GM20000 (cell line): ENCODE measurements at regions not wholly inside any gene's neighbourhood (a gene's known extent, or its start where the extent isn't known, plus 50 kb on each side); places are given as distances from the start of the nearest gene placed in this dataset.
"Not testable (repeated sequence)": the region's sequence is repeated elsewhere in the genome, so short reads cannot be mapped to it uniquely, and the experiment has no call there.

Source experiments
- DNase-seq: peaks from one replicate; pipeline ENCODE4 v3.0.0; 2012; ENCODE audit warnings: low spot score
- TF ChIP-seq, protein P1 (sequence below): IDR thresholded peaks from 2 replicates; pipeline ENCODE4 v1.5.1; 2012; ENCODE audit warnings: mild to moderate bottlenecking, control low read depth; ENCODE audit errors: extremely low read depth, missing control alignments

DNA sequence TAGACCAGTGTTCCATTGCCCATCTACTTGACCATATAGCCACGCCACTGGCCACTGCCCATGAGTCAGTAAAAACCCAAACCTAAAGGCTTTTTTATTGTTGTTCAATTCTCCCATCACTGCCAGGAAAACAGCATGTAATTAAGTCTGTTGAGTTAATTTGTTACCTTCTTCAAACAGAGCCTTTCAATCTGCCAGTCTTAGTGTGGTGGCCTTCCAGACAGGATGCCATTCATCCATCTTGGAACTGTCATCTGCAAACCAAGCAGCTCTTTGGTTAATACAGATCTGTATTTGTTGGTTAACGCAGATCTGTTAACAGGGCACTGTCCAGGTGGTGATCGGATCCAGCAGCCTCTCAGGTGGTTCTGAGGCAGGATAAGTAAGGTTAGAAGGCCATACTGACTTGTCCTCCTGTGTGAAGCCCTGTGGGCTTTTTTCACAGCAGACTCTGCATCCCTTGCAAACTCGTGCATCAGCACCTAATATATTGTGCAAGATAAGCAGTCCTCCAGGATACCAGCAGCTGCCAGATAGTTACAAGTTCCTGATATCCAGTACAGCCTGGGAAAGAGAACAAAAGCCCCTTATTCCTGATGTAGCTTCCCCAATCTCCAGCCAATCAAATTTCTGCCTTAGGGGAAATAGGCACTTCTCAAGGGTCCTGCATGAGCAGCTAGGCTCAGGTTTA lies 59.1 kb upstream of the DHRS4 start:
- TF ChIP-seq, protein P1, sequence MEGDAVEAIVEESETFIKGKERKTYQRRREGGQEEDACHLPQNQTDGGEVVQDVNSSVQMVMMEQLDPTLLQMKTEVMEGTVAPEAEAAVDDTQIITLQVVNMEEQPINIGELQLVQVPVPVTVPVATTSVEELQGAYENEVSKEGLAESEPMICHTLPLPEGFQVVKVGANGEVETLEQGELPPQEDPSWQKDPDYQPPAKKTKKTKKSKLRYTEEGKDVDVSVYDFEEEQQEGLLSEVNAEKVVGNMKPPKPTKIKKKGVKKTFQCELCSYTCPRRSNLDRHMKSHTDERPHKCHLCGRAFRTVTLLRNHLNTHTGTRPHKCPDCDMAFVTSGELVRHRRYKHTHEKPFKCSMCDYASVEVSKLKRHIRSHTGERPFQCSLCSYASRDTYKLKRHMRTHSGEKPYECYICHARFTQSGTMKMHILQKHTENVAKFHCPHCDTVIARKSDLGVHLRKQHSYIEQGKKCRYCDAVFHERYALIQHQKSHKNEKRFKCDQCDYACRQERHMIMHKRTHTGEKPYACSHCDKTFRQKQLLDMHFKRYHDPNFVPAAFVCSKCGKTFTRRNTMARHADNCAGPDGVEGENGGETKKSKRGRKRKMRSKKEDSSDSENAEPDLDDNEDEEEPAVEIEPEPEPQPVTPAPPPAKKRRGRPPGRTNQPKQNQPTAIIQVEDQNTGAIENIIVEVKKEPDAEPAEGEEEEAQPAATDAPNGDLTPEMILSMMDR = no peak
- DNase-seq = no peak

DNA sequence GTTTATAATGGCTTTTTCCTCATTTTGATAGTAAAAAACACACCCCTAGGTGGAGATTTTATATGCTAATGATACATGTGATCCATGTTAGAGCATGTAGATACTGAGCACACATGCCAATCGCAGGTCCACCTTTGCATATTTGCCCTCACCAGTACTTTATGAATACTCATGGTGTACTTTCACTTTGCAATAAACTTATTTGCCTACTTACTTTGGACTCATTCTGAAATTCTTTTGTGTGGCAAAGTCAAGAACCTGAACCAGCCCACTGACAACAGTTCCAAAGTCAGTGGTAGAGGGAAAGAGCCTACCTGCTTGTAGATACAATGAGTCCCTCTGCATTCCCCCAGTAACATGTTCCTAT lies 58.5 kb upstream of the DHRS4 start:
- TF ChIP-seq, protein P1 = no peak
- DNase-seq = no peak

DNA sequence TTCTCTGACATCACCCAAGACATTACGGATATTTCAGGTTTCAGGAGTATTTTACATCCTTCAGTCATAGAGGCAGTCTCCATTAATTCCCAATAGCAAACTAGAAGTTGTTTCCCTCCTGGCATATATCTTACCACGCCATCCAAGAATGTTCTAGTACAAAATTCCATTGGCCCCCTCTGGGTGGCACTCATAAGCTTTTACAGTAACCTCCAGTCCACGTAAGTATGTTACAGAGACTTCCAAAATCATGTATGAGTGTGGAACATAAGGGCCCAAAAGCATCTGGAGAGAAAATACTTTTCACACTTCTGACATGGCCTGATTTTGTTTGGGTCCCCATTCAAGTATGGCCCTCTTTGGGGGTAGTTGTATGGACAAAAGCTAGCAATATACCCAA lies 58.1 kb upstream of the DHRS4 start:
- DNase-seq = no peak
- TF ChIP-seq, protein P1 = no peak

DNA sequence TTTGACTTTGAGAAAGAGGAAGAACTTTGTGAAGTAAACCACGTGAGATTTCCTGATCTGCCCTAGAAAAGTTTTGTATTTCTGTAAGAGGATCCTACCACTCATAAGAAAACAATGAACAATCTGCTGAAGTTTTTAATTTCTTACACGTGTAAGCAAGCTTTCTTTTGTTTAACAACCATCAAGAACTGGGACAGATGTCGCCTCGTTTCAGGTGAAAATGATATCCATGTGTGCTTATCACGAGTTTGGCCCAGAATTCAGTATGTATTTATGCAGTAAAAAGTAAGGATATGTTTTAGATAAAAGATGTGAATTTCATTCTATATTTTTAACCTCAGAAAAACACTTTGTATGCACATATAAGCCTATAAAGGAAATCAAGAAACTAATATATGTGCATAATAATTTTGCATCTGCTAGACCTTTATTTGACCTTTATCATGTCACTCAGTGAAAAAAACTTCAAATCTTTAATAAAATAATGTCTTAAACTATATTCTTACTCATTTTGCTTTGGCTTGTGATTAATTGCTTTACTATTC lies 56.9 kb upstream of the DHRS4 start:
- TF ChIP-seq, protein P1 = no peak
- no peak for DNase-seq

DNA sequence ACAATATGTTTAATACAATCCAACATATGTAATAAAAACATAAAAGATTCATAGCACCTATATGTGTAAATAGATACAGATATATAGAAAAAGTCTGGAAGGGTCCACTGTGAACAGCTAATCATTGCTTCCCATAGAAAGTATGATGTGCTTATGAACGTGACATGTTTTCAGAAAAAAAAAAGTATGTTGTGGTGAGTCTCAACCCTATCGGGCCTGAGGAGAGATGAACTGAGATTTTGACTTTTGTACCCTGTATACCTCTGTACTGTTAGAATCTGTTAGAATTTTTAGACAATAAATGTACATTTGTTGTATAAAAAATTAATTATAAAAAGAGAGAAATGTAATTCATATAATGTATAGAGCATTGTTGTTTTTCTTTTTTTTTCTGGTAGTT lies 56.3 kb upstream of the DHRS4 start:
- not testable (repeated sequence) for DNase-seq

DNA sequence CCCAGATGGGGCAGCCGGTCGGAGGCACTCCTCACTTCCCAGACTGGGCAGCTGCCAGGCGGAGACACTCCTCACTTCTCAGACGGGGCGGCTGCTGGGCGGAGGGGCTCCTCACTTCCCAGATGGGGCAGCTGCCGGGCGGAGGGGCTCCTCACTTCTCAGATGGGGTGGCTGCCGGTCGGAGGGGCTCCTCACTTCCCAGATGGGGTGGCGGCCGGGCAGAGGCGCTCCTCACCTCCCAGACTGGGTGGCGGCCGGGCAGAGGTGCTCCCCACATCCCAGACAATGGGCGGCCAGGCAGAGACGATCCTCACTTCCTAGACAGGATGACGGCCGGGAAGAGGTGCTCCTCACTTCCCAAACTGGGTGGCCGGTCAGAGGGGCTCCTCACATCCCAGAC lies 55.2 kb upstream of the DHRS4 start:
- not testable (repeated sequence) for DNase-seq

DNA sequence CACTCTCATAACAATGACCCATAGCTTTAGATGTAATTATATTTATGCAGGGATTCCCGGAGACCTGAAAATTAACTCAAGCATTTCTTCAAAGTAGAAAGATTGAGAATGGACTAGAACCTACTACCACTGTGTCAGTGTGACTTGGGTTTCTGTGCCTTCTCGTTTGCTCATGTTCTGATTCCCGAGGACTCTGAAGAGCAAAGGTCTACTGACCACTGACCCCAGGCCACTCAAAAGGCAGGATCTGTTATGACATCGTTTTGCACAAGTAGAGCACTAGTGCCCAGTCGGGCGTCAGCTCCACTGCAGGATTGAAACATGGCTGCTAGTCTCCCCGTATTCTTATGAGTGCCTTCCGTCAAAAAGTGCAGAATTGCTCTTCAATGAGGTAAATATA lies 53.8 kb upstream of the DHRS4 start:
- TF ChIP-seq, protein P1 = no peak
- no peak for DNase-seq

DNA sequence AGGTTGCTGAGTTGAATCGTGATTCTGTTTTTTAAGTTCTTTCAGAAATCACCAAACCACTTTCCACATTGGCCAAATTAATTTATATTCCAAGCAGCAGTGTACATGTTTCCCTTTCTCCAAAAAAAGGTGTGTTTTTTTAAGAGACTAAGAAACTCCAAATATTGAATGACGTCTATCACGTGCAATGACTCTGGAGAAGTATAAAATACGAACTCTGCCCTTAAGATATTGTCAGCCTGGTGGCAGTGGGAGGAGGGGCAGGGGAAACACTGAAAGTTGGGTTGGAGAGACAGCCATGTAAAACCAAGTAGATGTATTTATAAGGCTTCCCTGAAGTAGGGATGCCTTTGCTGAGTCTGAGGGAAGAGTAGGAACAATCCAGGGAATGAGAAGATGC lies 50.1 kb upstream of the DHRS4 start:
- TF ChIP-seq, protein P1 = no peak
- no peak for DNase-seq
